ENCODE measurements at regions not wholly inside any gene's neighbourhood (a gene's known extent, or its start where the extent isn't known, plus 50 kb on each side); places are given as distances from the start of the nearest gene placed in this dataset.
"Not testable (repeated sequence)": the region's sequence is repeated elsewhere in the genome, so short reads cannot be mapped to it uniquely, and the experiment has no call there.

- no peak for DNase-seq (ENCODE audit: low spot score)
Measured at GRCh38 chr21:20110368-20110767, 887.8 kb upstream of the NCAM2 start.

- DNase-seq (ENCODE audit: low spot score), result no peak
Measured at GRCh38 chr21:20151741-20152140, 846.5 kb upstream of the NCAM2 start.

GRCh38 chr21:20163167-20163566 is 835.0 kb upstream of the NCAM2 start:
- no peak for DNase-seq (ENCODE audit: low spot score)

GRCh38 chr21:20167059-20167458 is 831.1 kb upstream of the NCAM2 start:
- no peak for DNase-seq (ENCODE audit: low spot score)

- no peak for DNase-seq (ENCODE audit: low spot score)
Measured at GRCh38 chr21:20169812-20170576, 828.2 kb upstream of the NCAM2 start.

- no peak for DNase-seq (ENCODE audit: low spot score)
Measured at GRCh38 chr21:20186186-20186585, 812.0 kb upstream of the NCAM2 start.

- DNase-seq (ENCODE audit: low spot score), result no peak
Measured at GRCh38 chr21:20187028-20187427, 811.2 kb upstream of the NCAM2 start.

- DNase-seq (ENCODE audit: low spot score), result not testable (repeated sequence)
Measured at GRCh38 chr21:20201323-20201722, 796.9 kb upstream of the NCAM2 start.

- DNase-seq (ENCODE audit: low spot score), result no peak
Measured at GRCh38 chr21:20207335-20207734, 790.9 kb upstream of the NCAM2 start.

GRCh38 chr21:20215959-20216358 is 782.2 kb upstream of the NCAM2 start:
- DNase-seq (ENCODE audit: low spot score), result no peak

GRCh38 chr21:20220586-20220985 is 777.6 kb upstream of the NCAM2 start:
- DNase-seq (ENCODE audit: low spot score), result no peak

GRCh38 chr21:20221981-20222380 is 776.2 kb upstream of the NCAM2 start:
- not testable (repeated sequence) for DNase-seq (ENCODE audit: low spot score)

- DNase-seq (ENCODE audit: low spot score), result not testable (repeated sequence)
Measured at GRCh38 chr21:20236649-20237048, 761.6 kb upstream of the NCAM2 start.

GRCh38 chr21:20249401-20249800 is 748.8 kb upstream of the NCAM2 start:
- no peak for DNase-seq (ENCODE audit: low spot score)

- DNase-seq (ENCODE audit: low spot score), result no peak
Measured at GRCh38 chr21:20250337-20250736, 747.9 kb upstream of the NCAM2 start.

GRCh38 chr21:20253261-20253660 is 744.9 kb upstream of the NCAM2 start:
- no peak for DNase-seq (ENCODE audit: low spot score)

GRCh38 chr21:20254964-20255363 is 743.2 kb upstream of the NCAM2 start:
- no peak for DNase-seq (ENCODE audit: low spot score)

- no peak for DNase-seq (ENCODE audit: low spot score)
Measured at GRCh38 chr21:20257052-20257740, 741.0 kb upstream of the NCAM2 start.

- DNase-seq (ENCODE audit: low spot score), result no peak
Measured at GRCh38 chr21:20258542-20258941, 739.7 kb upstream of the NCAM2 start.

- DNase-seq (ENCODE audit: low spot score), result no peak
Measured at GRCh38 chr21:20259031-20259867, 739.0 kb upstream of the NCAM2 start.

- no peak for DNase-seq (ENCODE audit: low spot score)
Measured at GRCh38 chr21:20260124-20260523, 738.1 kb upstream of the NCAM2 start.

- DNase-seq (ENCODE audit: low spot score), result no peak
Measured at GRCh38 chr21:20261364-20261763, 736.8 kb upstream of the NCAM2 start.
